ENCODE measurements at regions not wholly inside any gene's neighbourhood (a gene's known extent, or its start where the extent isn't known, plus 50 kb on each side); places are given as distances from the start of the nearest gene placed in this dataset.
"Not testable (repeated sequence)": the region's sequence is repeated elsewhere in the genome, so short reads cannot be mapped to it uniquely, and the experiment has no call there.

GRCh38 chr2:237196866-237197618, 111.4 kb downstream of the COPS8 start:
- DNase-seq, result no peak

GRCh38 chr2:237198164-237198855, 112.6 kb downstream of the COPS8 start:
- peak; percentile 22 for DNase-seq

GRCh38 chr2:237199082-237199481, 113.4 kb downstream of the COPS8 start:
- no peak for DNase-seq

- DNase-seq, result no peak
Observed at GRCh38 chr2:237199577-237199976, 113.9 kb downstream of the COPS8 start.

GRCh38 chr2:237200462-237200861, 114.8 kb downstream of the COPS8 start:
- DNase-seq, result no peak

GRCh38 chr2:237201461-237202287, 116.0 kb downstream of the COPS8 start:
- DNase-seq, result no peak

GRCh38 chr2:237202288-237203030, 116.8 kb downstream of the COPS8 start:
- DNase-seq, result no peak

- DNase-seq, result no peak
Observed at GRCh38 chr2:237205043-237205541, 119.4 kb downstream of the COPS8 start.

- DNase-seq, result no peak
Observed at GRCh38 chr2:237205561-237205971, 119.9 kb downstream of the COPS8 start.

- DNase-seq, result no peak
Observed at GRCh38 chr2:237207646-237208045, 122.0 kb downstream of the COPS8 start.

- peak; percentile 81 for DNase-seq
Observed at GRCh38 chr2:237208373-237209260, 122.9 kb downstream of the COPS8 start.

GRCh38 chr2:237209885-237210284, 124.2 kb downstream of the COPS8 start:
- DNase-seq, result no peak

- no peak for DNase-seq
Observed at GRCh38 chr2:237210297-237210696, 124.6 kb downstream of the COPS8 start.

- DNase-seq, result no peak
Observed at GRCh38 chr2:237210763-237211162, 125.1 kb downstream of the COPS8 start.

- DNase-seq, result not testable (repeated sequence)
Observed at GRCh38 chr2:237212356-237213279, 126.9 kb downstream of the COPS8 start.

GRCh38 chr2:237213315-237214022, 127.8 kb downstream of the COPS8 start:
- peak; percentile 51 for DNase-seq

- DNase-seq, result no peak
Observed at GRCh38 chr2:237214030-237214675, 128.5 kb downstream of the COPS8 start.

- no peak for DNase-seq
Observed at GRCh38 chr2:237214963-237215362, 129.3 kb downstream of the COPS8 start.

- DNase-seq, result no peak
Observed at GRCh38 chr2:237217995-237218616, 132.4 kb downstream of the COPS8 start.
